Fibroblast of skin of left biceps (primary cell): ENCODE measurements at regions not wholly inside any gene's neighbourhood (a gene's known extent, or its start where the extent isn't known, plus 50 kb on each side); places are given as distances from the start of the nearest gene placed in this dataset.
"Not testable (repeated sequence)": the region's sequence is repeated elsewhere in the genome, so short reads cannot be mapped to it uniquely, and the experiment has no call there.

Source experiments
- DNase-seq, 2 experiments: peaks; one replicate each; pipeline ENCODE4 v3.0.0-alpha.2; 2013; ENCODE audit warnings: low read depth in 2 of 2

DNA sequence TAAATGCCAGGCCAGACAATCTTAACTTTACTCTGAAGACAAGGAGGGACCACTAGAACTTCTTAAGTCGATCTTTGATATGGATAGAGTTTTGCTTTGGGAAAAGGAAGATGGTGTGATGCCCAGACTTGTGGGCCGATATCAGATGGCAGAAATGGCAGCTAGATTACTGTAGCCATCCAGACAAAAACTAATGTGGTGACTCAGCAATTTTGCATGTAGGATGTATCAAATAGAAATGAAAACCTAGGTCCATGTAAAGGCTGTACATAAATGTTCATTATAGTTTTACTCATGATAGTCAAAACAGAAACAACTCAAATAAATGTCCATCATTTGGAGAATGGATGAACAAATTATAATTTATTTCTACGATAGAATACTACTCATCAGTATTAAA, 121.5 kb downstream of the APIP start:
- no peak for DNase-seq

- DNase-seq: no peak
Observed at GRCh38 chr11:34793666-34794065, 122.5 kb downstream of the APIP start.

GRCh38 chr11:34792814-34793258, 123.3 kb downstream of the APIP start:
- no peak for DNase-seq

DNA sequence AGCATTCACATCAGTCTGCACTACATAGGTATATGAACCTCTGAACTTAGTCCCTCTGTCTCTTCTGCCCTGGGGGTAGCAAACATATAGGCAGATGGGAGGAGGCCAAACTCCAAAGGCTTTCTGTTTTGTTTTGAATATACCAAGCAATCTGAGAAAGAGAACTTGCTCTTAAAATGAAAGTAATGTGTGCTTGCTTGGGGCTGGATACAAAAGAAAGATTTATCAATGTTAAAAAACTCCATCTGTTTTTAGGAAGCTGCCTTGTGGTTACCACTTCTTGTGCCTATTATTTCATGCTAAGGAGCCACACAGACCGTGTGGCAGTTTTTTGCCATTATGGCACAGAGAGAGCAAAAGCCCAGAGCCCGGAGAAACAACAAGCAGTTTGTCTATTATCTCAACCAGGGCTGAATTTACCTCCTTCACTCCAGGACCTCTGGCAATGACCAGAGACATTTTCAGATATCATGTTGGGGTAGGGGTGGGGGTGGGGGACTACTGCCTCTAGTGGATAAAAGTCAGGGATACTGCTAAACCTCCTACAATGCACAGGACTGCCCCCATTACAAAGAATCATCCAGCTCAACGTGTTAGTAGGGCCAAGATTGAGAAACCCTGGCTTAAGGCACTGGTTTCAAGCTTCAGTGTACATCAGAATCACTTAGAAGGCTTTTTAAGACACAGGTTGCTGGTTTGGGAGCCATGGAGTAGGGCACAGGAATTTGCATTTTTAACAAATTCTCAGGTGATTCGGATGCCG, 124.2 kb downstream of the APIP start:
- no peak for DNase-seq

GRCh38 chr11:34790620-34791019, 125.6 kb downstream of the APIP start:
- DNase-seq: no peak

- DNase-seq: no peak
Observed at GRCh38 chr11:34789196-34789834, 126.9 kb downstream of the APIP start.

DNA sequence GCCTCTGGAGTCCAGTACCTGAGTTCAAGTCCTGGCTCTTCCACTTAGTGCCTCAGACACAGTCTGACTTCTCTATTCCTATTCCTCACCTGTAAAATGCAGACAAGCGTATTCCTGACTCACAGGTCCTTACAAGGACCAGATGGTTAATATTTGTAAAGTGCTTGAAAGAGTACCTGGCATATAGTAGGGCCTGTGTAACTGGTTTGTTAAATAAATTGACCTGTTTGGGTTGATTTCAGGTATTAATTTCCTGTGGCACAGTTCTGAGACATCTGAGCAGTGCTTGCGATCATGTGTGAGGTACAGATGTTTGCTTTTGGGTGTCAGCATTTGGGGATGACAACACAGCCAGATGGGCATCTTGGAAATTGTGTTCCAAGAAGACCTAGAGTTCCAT, 127.5 kb downstream of the APIP start:
- DNase-seq: no peak

GRCh38 chr11:34787895-34788294, 128.3 kb downstream of the APIP start:
- no peak for DNase-seq

GRCh38 chr11:34787348-34787747, 128.8 kb downstream of the APIP start:
- no peak for DNase-seq

DNA sequence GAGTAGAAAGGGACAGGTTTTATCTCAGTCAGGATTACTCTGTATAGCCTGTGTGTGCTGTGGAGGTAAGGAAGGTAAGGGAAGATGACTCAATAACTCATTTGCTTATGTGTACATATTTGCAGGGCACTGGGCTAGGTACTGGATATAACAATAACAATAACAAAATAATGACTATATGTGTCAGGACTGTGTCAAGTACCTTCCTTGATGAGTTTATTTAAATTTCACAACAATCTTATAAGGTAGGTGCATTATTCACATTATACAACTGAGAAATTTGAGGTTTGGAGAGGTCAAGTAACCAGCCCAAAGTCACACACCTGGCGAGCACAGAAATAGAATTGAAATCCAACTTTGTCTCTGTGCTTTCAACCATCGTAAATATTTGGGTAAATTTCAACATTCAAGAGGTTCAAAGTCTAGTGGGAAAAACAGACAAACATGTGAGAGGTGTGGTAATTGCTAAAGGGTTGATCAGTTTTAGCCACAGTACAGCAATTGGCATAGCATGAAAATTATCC, 131.8 kb downstream of the APIP start:
- DNase-seq: no peak

GRCh38 chr11:34783816-34784317, 132.3 kb downstream of the APIP start:
- DNase-seq: no peak

GRCh38 chr11:34781826-34782225, 134.4 kb downstream of the APIP start:
- not testable (repeated sequence) for DNase-seq

GRCh38 chr11:34775417-34775888, 140.7 kb downstream of the APIP start:
- DNase-seq: no peak

GRCh38 chr11:34774604-34775003, 141.6 kb downstream of the APIP start:
- no peak for DNase-seq

- no peak for DNase-seq
Observed at GRCh38 chr11:34773826-34774225, 142.4 kb downstream of the APIP start.

DNA sequence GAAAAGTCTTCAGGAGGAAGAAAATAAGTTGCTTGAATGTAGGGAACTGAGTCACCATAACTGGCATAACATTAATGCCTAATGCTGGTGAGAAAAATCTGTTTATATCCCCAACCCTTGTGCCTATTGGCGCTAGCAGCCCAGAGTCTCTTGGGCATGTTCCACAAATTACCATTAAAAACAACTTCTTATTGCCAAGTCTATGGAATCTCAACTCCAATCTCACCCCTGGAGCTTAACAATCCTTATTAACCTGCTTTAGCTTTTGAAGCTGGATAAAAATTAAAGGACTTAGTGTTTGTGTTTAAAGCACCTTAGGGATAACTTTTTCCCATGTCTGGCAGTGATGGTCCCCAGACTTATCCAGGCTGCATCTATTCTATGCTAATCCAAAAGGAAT, 143.0 kb downstream of the APIP start:
- no peak for DNase-seq

DNA sequence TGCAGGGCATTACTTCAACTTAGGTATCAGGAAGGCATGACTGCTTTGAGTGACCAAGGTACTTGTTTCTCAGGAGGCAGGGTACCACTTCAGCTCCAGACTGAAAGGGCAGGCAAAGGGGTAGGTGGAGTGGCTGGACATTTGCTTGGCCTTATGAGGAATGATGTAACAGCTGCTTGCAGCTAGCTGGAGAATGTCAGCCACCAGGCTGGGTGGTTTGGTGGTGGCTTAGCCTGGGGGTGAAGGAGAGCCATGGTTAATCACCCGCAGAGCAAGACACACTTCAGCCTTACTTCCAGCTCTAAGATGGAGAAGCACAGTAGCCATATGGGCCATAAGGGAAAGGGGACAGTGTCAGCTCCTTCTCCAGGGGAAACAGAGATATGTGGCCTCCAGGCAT, 146.1 kb downstream of the APIP start:
- no peak for DNase-seq

DNA sequence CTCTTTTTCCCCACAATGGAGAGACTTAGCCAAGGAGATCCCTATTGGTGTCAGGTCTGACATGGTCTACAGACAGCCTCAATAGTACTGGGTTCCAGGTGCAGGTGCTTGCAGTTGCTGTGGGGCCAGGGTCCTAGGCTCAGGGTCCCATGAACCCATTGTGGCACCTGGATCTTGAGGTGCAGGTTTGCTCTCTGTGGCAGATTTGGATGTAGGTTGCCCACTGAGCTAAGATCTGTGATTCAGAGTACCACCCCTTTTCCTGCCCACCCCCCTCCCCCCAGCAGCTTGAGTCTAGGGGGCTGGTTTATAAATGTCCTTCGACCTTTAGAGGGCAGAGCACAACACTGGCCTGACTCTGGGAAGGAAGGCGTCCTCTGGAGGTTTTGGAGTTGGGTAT, 147.0 kb downstream of the APIP start:
- DNase-seq: no peak

GRCh38 chr11:34762625-34763024, 141.7 kb downstream of the EHF start:
- DNase-seq: not testable (repeated sequence)

DNA sequence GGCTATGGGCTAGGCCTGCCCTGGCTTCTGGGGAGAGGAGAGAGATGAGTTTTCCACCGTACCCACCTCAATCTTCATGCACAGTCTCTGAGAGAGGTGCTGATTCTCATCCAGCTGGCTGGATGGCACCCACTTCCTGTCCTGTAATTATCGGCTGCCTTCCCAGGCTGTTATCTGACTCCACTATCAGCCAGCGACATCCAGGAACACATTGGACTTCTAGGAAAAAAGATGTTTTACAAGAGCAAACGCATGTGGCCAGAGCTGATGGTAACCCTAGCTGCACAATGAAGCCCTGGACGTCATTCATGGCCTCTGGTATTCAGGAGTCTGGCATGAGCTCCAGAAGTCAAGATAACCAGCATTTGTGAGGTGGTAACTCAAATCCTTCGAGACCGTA, 137.4 kb downstream of the EHF start:
- DNase-seq: no peak

DNA sequence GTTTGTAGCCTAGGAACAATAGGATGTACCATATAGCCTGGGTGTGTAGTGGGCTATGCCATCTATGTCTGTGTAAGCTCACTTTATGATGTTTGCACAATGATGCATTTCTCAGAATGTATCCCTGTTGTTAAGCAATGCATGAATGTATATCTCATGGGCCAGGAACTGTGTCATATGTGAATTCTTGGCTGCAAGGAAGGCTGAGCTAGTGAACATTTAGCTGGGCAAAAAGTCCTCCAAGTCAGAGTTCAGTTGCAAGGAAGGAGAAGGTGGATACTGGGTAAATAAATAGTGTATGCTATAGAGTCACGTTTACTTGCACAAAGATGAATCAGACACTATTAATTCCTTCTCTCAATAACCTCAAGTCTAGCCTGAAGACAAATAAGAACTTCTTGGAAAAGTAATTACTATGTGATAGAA, 136.1 kb downstream of the EHF start:
- no peak for DNase-seq

DNA sequence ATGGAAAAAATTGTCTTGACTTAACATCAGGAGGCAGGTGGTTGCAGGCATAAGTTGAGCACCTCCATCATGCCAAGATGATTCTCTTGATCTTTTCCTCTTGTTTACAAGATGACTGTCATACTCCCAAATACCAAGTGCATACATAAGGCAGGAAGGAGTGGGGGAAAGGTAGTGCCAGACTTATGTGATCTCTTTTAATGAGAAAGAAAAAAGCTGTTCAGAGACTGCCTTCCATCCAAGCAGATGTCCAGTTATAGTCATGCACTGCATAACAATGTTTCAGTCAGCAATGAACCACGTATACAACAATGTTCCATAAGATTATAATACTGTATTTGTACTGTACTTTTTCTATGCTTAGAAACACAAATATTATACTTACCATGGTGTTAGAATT, 135.7 kb downstream of the EHF start:
- DNase-seq: no peak

DNA sequence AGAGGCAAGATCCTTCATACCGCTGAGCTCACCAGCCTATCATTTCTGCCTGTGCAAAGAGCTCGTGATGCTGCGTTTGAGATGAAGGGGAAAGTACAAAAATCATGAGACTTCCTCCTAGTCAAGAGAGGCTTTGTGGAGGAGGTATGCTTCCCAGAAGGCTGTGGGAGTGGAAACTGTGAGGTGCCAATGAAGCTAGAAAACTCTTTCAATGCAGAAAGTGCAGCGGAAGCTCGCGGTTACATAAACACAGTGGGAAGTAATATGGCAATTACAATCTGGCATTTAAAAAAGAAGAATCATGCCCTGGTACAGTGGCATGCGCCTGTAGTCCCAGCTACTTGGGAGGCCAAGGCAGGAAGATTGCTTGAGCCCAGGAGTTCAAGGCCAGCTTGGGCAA, 134.8 kb downstream of the EHF start:
- DNase-seq: no peak
